ENCODE measurements at regions not wholly inside any gene's neighbourhood (a gene's known extent, or its start where the extent isn't known, plus 50 kb on each side); places are given as distances from the start of the nearest gene placed in this dataset.

- TF ChIP-seq CTCF (IDR thresholded peaks at IDR 0.05) (no peak), POLR2A (IDR thresholded peaks at IDR 0.05) (no peak)
Measured at GRCh38 chrX:9117851-9118250, 83.9 kb upstream of the FAM9B start.
